SK-N-SH (cell line): ENCODE measurements at regions not wholly inside any gene's neighbourhood (a gene's known extent, or its start where the extent isn't known, plus 50 kb on each side); places are given as distances from the start of the nearest gene placed in this dataset.

Experiments used
- CTCF ChIA-PET: fragments of 300-600, 350-600 bp; formaldehyde crosslinking; extraction: SDS; loops from one replicate; lab custom pipeline; 2021; lab: Yijun Ruan, JAX
- POLR2A ChIA-PET: fragments of 350-600 bp; sonication (Branson Sonifier 250); formaldehyde crosslinking; extraction: SDS; loops from one replicate; lab custom pipeline; 2020; ENCODE audit warnings: antibody characterized with exemption, inconsistent platforms; lab: Yijun Ruan, JAX
- DNase-seq: peaks from one replicate; pipeline ENCODE4 v3.0.0; 2012
- H2AFZ ChIP-seq: fragments of 200-600 bp; sonication (generic); 2 replicates; pipeline ENCODE4 v1.8.1; 2016; ENCODE audit warnings: antibody characterized with exemption, mild to moderate bottlenecking, low read depth
- H3F3A ChIP-seq: fragments of 200-600 bp; sonication (generic); replicated peaks from 2 replicates; pipeline ENCODE3; 2016; ENCODE audit warnings: antibody characterized with exemption, mild to moderate bottlenecking; ENCODE audit not compliant: insufficient read depth
- H3K27ac ChIP-seq, 2 experiments: fragments of 200-500 bp in 1 of 2; fragments of 200-600 bp in 1 of 2; sonication (Bioruptor generic) in 1 of 2; sonication (generic), shearing (Covaris generic) in 1 of 2; 2 replicates each; pipeline versions ENCODE4 v1.5.1 to v1.6.1; 2014 to 2016; ENCODE audit warnings: low read depth in 2 of 2, inconsistent platforms in 1 of 2, low read length in 1 of 2, mild to moderate bottlenecking in 1 of 2, mixed read lengths in 1 of 2
- H3K27me3 ChIP-seq: fragments of 200-600 bp; sonication (generic), shearing (Covaris generic); 2 replicates; pipeline ENCODE4 v1.6.1; 2016; ENCODE audit warnings: mixed run types; ENCODE audit not compliant: insufficient read depth
- H3K36me3 ChIP-seq, 2 experiments: fragments of 200-500 bp in 1 of 2; fragments of 200-600 bp in 1 of 2; sonication (Bioruptor generic) in 1 of 2; sonication (generic) in 1 of 2; replicated peaks in 1 of 2; 2 replicates each; pipeline versions ENCODE3 to v1.5.1; 2014 to 2016; ENCODE audit warnings: low read length in 1 of 2, mild to moderate bottlenecking in 1 of 2; ENCODE audit not compliant: insufficient read depth in 2 of 2, control insufficient read depth in 1 of 2
- H3K4me1 ChIP-seq, 2 experiments: fragments of 200-500 bp in 1 of 2; fragments of 200-600 bp in 1 of 2; sonication (Bioruptor generic) in 1 of 2; sonication (generic), shearing (Covaris generic) in 1 of 2; 2 replicates each; pipeline versions ENCODE4 v1.5.1 to v1.6.1; 2014 to 2016; ENCODE audit warnings: low read depth in 1 of 2, low read length in 1 of 2, mixed run types in 1 of 2; ENCODE audit not compliant: insufficient read depth in 2 of 2, control insufficient read depth in 1 of 2
- H3K4me2 ChIP-seq: fragments of 200-600 bp; sonication (generic), shearing (Covaris generic); 2 replicates; pipeline ENCODE4 v1.6.1; 2017; ENCODE audit warnings: mixed run types
- H3K4me3 ChIP-seq, 2 experiments: fragments of 200-500 bp in 1 of 2; fragments of 200-600 bp in 1 of 2; sonication (Bioruptor generic) in 1 of 2; sonication (generic), shearing (Covaris generic) in 1 of 2; 2 replicates each; pipeline versions ENCODE4 v1.5.1 to v1.8.1; 2014 to 2016; ENCODE audit warnings: low read depth in 2 of 2, inconsistent platforms in 1 of 2, low read length in 1 of 2, mild to moderate bottlenecking in 1 of 2, mixed read lengths in 1 of 2, moderate library complexity in 1 of 2
- H3K79me2 ChIP-seq: fragments of 200-600 bp; sonication (generic); 2 replicates; pipeline ENCODE4 v1.8.1; 2017; ENCODE audit warnings: mild to moderate bottlenecking; ENCODE audit not compliant: insufficient read depth
- H3K9ac ChIP-seq: fragments of 200-600 bp; sonication (generic); 2 replicates; pipeline ENCODE4 v1.6.1; 2017; ENCODE audit warnings: mixed run types
- H3K9me2 ChIP-seq: fragments of 200-600 bp; sonication (generic); 2 replicates; pipeline ENCODE4 v1.6.1; 2017; ENCODE audit warnings: mixed run types
- H3K9me3 ChIP-seq: fragments of 200-600 bp; sonication (generic); 2 replicates; pipeline ENCODE4 v1.6.1; 2017; ENCODE audit warnings: mixed run types, mild to moderate bottlenecking, moderate library complexity
- H4K20me1 ChIP-seq: fragments of 200-600 bp; sonication (generic); 2 replicates; pipeline ENCODE4 v1.6.1; 2017; ENCODE audit warnings: mild to moderate bottlenecking, mixed run types; ENCODE audit not compliant: insufficient read depth
- CHD2 ChIP-seq: fragments of 150-350 bp; IDR thresholded peaks from 2 replicates; pipeline ENCODE4 v1.6.1; 2018; ENCODE audit warnings: low read length; ENCODE audit not compliant: partially characterized antibody
- ELF1 ChIP-seq: IDR thresholded peaks from 2 replicates; pipeline ENCODE4 v1.4.0; 2012
- FOXJ3 ChIP-seq: sonication (generic); formaldehyde crosslinking; IDR thresholded peaks from 2 replicates; pipeline ENCODE4 v1.5.1; 2020; ENCODE audit warnings: mild to moderate bottlenecking, missing genetic modification reagents
- GABPA ChIP-seq: IDR thresholded peaks from 2 replicates; pipeline ENCODE4 v1.4.0; 2012; ENCODE audit warnings: low read depth, mild to moderate bottlenecking
- GATA2 ChIP-seq: sonication (generic); formaldehyde crosslinking; IDR thresholded peaks from 2 replicates; pipeline ENCODE4 v1.5.0; 2020; ENCODE audit warnings: mild to moderate bottlenecking, missing genetic modification reagents
- JUND ChIP-seq: IDR thresholded peaks from 2 replicates; pipeline ENCODE4 v1.4.0; 2012
- NFIC ChIP-seq: IDR thresholded peaks from 2 replicates; pipeline ENCODE4 v1.4.0; 2012; ENCODE audit warnings: borderline replicate concordance
- RCOR1 ChIP-seq: fragments of 150-350 bp; IDR thresholded peaks from 2 replicates; pipeline ENCODE4 v1.6.1; 2017; ENCODE audit warnings: antibody characterized with exemption, low read length
- RFX5 ChIP-seq: IDR thresholded peaks from 2 replicates; pipeline ENCODE4 v1.6.1; 2012; ENCODE audit warnings: mild to moderate bottlenecking, improper control_type of control experiment, low read length
- SMC3 ChIP-seq: IDR thresholded peaks from 2 replicates; pipeline ENCODE4 v1.6.1; 2012; ENCODE audit warnings: low read depth, low read length, improper control_type of control experiment
- TAF1 ChIP-seq: IDR thresholded peaks from 2 replicates; pipeline ENCODE4 v1.6.1; 2012; ENCODE audit warnings: low read depth, mild to moderate bottlenecking, low read length, moderate library complexity, borderline replicate concordance
- TCF12 ChIP-seq: IDR thresholded peaks from 2 replicates; pipeline ENCODE4 v1.4.0; 2012
- YY1 ChIP-seq: IDR thresholded peaks from 2 replicates; pipeline ENCODE4 v1.4.0; 2012; ENCODE audit warnings: low read depth, mild to moderate bottlenecking
- WGBS: methylation state at CpG from one replicate; pipeline ENCODE4 v1.1.6; 2017; ENCODE audit warnings: low lambda C conversion rate; 5-methylcytosine and 5-hydroxymethylcytosine counted together
- TF ChIP-seq, protein P1 (sequence below): IDR thresholded peaks from 2 replicates; pipeline ENCODE4 v1.6.1; 2012; ENCODE audit warnings: mild to moderate bottlenecking, low read depth, low read length, moderate library complexity
- TF ChIP-seq, protein P2 (sequence below): IDR thresholded peaks from 2 replicates; pipeline ENCODE4 v1.4.0; 2012; ENCODE audit warnings: low read depth, borderline replicate concordance

DNA sequence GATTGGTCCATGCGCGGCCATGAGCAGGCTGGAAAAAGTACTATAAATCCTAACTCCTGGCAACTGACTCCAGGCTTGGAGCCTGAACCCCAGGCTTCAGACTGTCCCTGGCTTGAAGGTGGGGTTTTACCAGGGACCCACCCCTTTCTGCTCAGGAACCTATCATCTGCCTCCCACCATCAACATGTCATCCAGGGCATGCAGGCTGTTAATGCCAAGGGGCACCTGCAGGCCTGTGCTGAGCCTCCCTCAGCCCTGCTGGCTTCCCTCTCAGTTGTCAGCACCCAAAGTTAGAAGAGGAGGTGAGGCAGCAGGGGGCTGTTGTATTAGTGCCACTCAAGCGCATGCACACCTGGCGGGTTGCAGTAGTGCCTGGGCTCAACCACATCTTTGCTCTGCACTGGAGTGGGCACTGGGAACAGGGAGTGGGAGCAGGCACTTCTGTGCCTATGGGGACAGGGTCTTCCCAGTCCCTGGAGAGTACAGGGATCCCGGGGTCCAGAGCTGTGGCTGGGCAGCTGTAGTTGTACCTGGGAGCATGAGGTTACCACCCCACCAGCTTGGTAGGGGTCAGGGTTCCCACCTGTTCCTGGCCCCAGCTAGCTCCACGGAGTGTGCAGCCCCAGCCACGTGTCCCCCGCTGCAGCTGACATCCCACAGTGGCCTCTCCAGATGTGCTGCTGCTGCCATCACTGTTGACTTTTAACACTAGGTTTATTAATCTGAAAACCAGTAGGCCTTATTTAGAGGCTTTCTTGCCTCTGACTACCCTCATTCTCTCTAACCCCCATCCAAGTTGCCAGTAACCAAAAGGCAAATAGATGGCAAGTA is 306.2 kb upstream of the RIOK2 start:
- no peak for TF ChIP-seq GATA2 (CRISPR knock-in tag)
- TF ChIP-seq YY1: no peak
- TF ChIP-seq TCF12: no peak
- TF ChIP-seq, protein P1, sequence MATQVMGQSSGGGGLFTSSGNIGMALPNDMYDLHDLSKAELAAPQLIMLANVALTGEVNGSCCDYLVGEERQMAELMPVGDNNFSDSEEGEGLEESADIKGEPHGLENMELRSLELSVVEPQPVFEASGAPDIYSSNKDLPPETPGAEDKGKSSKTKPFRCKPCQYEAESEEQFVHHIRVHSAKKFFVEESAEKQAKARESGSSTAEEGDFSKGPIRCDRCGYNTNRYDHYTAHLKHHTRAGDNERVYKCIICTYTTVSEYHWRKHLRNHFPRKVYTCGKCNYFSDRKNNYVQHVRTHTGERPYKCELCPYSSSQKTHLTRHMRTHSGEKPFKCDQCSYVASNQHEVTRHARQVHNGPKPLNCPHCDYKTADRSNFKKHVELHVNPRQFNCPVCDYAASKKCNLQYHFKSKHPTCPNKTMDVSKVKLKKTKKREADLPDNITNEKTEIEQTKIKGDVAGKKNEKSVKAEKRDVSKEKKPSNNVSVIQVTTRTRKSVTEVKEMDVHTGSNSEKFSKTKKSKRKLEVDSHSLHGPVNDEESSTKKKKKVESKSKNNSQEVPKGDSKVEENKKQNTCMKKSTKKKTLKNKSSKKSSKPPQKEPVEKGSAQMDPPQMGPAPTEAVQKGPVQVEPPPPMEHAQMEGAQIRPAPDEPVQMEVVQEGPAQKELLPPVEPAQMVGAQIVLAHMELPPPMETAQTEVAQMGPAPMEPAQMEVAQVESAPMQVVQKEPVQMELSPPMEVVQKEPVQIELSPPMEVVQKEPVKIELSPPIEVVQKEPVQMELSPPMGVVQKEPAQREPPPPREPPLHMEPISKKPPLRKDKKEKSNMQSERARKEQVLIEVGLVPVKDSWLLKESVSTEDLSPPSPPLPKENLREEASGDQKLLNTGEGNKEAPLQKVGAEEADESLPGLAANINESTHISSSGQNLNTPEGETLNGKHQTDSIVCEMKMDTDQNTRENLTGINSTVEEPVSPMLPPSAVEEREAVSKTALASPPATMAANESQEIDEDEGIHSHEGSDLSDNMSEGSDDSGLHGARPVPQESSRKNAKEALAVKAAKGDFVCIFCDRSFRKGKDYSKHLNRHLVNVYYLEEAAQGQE: no peak
- no peak for TF ChIP-seq SMC3
- TF ChIP-seq ELF1: no peak
- TF ChIP-seq RCOR1: no peak
- no peak for TF ChIP-seq CHD2
- no peak for TF ChIP-seq NFIC
- TF ChIP-seq TAF1: no peak
- TF ChIP-seq GABPA: no peak
- no peak for TF ChIP-seq FOXJ3 (CRISPR knock-in tag)
- TF ChIP-seq, protein P2, sequence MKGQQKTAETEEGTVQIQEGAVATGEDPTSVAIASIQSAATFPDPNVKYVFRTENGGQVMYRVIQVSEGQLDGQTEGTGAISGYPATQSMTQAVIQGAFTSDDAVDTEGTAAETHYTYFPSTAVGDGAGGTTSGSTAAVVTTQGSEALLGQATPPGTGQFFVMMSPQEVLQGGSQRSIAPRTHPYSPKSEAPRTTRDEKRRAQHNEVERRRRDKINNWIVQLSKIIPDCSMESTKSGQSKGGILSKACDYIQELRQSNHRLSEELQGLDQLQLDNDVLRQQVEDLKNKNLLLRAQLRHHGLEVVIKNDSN: no peak
- H2AFZ ChIP-seq: no peak overlapping the region
- no peak overlapping the region for H3K27ac ChIP-seq
- CTCF ChIA-PET: no interaction called here
- 100% methylated on average over 2 of the region's 8 CpGs for WGBS
- no peak overlapping the region for H3K9ac ChIP-seq
- no peak overlapping the region for H3K4me2 ChIP-seq
- POLR2A ChIA-PET: no interaction called here
- no peak for DNase-seq
- no peaks in the 10 kb centered on the region; the same call in 1 of the 2 replicates for H3K9me3 ChIP-seq
- H3K79me2 ChIP-seq: no peaks in the 10 kb centered on the region
- H3K4me1 ChIP-seq: no peaks in the 10 kb centered on the region
- peaks cover 4% of the 10 kb centered on the region; the same call in 1 of the 2 replicates for H3K9me2 ChIP-seq
- no peak overlapping the region for H3K4me3 ChIP-seq
- no peaks in the 10 kb centered on the region for H3F3A ChIP-seq
- no peaks in the 10 kb centered on the region for H3K27me3 ChIP-seq
- no peaks in the 10 kb centered on the region for H4K20me1 ChIP-seq
- no peaks in the 10 kb centered on the region for H3K36me3 ChIP-seq

DNA sequence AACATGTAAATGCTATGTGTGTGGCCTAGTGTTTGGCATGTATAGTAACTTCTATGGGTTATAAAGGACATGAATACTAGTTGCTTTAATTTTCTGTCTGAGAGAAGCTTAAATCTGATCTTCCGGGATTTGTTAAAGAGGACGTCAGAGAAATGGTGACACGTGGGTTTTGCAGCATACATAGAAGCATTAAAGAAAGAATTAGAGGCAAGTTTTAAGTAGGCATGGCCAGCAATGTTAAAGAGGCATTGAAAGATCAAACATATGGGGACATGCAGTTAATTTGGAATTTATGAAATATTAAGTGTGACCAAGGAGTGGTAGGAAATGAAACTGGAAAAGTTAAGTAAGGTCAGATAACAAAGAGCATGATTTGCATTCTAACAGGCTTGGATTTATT is 311.4 kb upstream of the RIOK2 start:
- H2AFZ ChIP-seq: no peak overlapping the region
- no peak overlapping the region for H3K4me2 ChIP-seq
- 81% methylated on average over 3 of the region's 3 CpGs for WGBS
- H3K27me3 ChIP-seq: no peaks in the 10 kb centered on the region
- peaks cover 4% of the 10 kb centered on the region; the same call in 1 of the 2 replicates for H3K9me2 ChIP-seq
- no peak overlapping the region for H3K4me3 ChIP-seq
- H3K79me2 ChIP-seq: no peaks in the 10 kb centered on the region
- no peak for TF ChIP-seq JUND
- no peak for TF ChIP-seq NFIC
- no peak for TF ChIP-seq RFX5
- ChIA-PET CTCF (interaction anchor here (0.7 kb wide), 1 partner anchor 170 kb away, joined by 3 read pairs; no protein-coding TSS in a partner anchor), POLR2A (no interaction called here)
- H3K36me3 ChIP-seq: no peaks in the 10 kb centered on the region
- no peak overlapping the region for H3K9ac ChIP-seq
- no peaks in the 10 kb centered on the region for H3K4me1 ChIP-seq
- H3K27ac ChIP-seq: no peak overlapping the region
- no peak for DNase-seq
- H3F3A ChIP-seq: no peaks in the 10 kb centered on the region
- no peaks in the 10 kb centered on the region; the same call in 1 of the 2 replicates for H3K9me3 ChIP-seq
- no peaks in the 10 kb centered on the region for H4K20me1 ChIP-seq
